Epithelial cell of esophagus (primary cell): ENCODE measurements at regions not wholly inside any gene's neighbourhood (a gene's known extent, or its start where the extent isn't known, plus 50 kb on each side); places are given as distances from the start of the nearest gene placed in this dataset.
A peak's percentile ranks its signal among the peaks of the same experiment; 100 is the strongest.

Experiments
- DNase-seq: peaks from one replicate; pipeline ENCODE4 v3.0.0; 2010; ENCODE audit warnings: low read depth
- H3K4me3 ChIP-seq: 2 replicates; pipeline ENCODE4 v1.5.1; 2011; ENCODE audit warnings: mild to moderate bottlenecking, low read length, control low read depth
- TF ChIP-seq, protein P1 (sequence below): IDR thresholded peaks from 2 replicates; pipeline ENCODE4 v1.5.1; 2011; ENCODE audit warnings: low read depth, mild to moderate bottlenecking, low read length, control low read depth, inconsistent platforms; ENCODE audit not compliant: insufficient read depth; ENCODE audit errors: missing control alignments

DNA sequence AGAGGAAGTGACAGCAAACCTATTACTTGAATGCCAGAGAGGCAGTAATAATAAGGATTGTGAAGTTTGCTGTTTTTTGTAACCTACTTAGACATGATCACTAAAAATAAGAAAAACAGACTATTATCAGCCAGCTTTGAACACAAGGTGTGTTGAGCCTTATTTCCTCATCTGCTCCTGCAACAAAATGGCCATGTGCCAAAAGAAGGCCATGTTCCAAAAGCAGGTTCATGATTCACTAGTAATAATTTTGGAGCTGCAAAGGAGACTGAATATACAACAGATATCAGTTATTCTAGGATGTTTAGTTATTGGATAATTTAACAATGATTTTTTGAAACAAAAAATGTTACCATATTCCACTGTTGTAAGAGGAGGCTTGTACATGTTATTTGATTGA, 578.7 kb downstream of the SQOR start:
- TF ChIP-seq, protein P1, sequence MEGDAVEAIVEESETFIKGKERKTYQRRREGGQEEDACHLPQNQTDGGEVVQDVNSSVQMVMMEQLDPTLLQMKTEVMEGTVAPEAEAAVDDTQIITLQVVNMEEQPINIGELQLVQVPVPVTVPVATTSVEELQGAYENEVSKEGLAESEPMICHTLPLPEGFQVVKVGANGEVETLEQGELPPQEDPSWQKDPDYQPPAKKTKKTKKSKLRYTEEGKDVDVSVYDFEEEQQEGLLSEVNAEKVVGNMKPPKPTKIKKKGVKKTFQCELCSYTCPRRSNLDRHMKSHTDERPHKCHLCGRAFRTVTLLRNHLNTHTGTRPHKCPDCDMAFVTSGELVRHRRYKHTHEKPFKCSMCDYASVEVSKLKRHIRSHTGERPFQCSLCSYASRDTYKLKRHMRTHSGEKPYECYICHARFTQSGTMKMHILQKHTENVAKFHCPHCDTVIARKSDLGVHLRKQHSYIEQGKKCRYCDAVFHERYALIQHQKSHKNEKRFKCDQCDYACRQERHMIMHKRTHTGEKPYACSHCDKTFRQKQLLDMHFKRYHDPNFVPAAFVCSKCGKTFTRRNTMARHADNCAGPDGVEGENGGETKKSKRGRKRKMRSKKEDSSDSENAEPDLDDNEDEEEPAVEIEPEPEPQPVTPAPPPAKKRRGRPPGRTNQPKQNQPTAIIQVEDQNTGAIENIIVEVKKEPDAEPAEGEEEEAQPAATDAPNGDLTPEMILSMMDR: no peak
- peak; percentile 1 for DNase-seq
- H3K4me3 ChIP-seq: no peak overlapping the region

DNA sequence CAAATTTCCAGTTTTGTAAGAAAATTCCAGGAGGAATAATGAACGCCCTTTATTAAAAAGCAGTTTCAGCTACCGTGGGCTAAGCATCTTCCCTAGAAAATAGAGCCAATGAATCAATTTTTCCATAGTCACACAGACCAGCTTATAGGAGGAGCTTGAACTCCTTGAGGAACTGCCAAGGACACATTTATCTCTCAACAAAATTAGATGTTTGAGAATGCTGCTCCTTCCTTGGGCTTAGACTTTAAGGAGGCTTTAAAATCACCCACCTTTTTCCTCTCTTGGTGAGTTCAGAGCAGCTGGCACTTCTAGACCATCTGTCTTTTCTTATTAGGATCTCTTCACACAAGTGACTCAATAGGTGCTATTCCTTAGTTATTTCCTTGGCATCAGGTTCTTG, 588.0 kb downstream of the SQOR start:
- TF ChIP-seq, protein P1: no peak

DNA sequence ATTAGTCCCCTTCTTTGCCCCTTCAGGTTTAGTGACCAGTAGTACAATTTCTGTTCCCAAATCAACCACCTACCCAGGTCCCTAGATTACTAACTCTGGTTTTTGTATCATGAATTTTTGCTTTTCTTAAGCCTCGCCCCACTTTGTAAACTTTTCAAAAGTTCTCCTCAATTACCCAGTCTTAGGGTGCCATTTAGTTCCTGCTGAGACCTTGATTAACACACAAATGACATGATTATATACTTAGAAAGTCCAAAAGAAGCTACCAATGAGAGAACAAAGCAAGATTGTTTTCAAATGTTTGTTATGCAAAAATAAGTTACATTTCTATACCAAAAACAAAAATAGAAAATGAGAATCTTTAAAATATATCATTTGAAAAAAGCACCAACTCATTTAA, 594.4 kb downstream of the SQOR start:
- TF ChIP-seq, protein P1: no peak
- no peak for DNase-seq
- H3K4me3 ChIP-seq: no peak overlapping the region

More for the DNA sequence above, 588.0 kb downstream of the SQOR start:
- no peak overlapping the region for H3K4me3 ChIP-seq
- DNase-seq: no peak

DNA sequence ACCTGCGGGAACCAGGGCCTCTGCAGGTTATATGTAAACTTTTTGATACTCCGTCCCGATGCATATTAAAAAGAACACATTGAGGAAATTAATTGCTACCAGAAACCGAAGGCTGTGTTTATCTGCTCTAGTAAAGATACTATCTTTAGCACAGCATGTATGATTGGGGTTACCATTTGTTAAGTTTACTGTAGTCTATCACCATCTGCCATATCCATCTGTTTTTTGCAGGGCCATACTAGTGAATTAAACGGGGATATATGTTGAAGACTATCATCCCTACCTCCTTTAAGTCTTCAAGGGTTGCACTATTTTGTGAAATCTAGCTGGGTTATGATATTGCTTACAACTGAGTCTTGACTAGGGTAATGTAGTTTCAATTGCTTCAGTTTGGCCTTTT, 597.0 kb downstream of the SQOR start:
- DNase-seq: no peak
- TF ChIP-seq, protein P1: no peak
- no peak overlapping the region for H3K4me3 ChIP-seq

DNA sequence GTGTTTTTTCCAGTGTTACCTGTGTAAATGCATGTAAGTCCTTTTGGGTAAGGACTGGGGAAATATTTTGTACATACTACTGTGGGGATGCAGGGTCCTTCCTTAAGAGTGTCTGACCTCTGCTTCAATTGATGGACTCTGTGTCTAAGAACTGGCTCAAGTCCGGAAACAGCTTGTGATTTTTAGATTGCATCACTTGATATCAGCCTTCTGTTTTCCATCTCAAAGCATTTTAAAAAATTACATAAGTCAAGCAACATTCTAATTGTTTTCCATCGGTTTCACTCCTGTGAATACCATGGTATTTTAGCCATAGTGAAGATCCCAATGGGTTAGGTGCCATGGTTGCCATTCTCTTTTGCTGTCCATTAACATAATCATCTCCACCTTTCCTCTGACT, 597.6 kb downstream of the SQOR start:
- TF ChIP-seq, protein P1: no peak
- no peak overlapping the region for H3K4me3 ChIP-seq
- DNase-seq: no peak

DNA sequence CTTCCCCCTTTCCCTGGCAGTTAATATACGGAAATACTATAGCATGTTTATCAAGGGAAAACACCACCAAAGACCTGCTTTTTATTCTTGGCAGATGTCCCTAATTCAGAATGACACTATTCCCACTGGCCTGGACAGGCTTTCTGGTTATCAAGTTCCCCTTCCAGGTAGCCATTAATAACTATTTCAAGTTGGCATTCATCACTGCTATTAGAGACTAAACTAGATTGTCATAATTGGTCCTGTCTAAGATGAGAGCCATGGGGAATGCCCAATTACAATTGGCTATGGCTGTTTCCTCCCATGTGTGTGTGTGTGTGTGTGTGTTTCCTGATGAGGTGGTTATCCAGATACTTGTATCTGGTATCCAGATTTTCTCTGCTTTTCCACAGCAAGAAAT, 608.1 kb downstream of the SQOR start:
- DNase-seq: no peak
- TF ChIP-seq, protein P1: no peak
- no peak overlapping the region for H3K4me3 ChIP-seq

DNA sequence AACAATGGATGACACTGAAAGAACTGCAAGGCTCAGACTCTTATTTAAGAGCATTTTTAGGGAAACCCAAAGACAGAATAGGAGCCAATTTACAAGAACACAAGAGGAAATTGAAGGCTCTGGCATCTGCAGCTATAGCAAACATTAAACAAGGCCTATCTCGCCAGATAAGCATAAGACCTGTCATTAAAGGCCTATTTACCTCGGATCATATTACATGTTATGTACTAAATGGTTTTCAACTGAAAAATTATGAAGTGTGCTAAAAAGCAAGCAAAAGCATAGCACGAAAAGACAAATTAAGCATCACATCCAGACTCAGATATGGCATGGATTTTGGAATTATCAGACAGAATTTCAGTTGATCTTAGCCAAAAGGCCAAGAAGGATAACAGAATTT, 617.1 kb downstream of the SQOR start:
- H3K4me3 ChIP-seq: no peak overlapping the region
- TF ChIP-seq, protein P1: no peak
- DNase-seq: no peak
